Panc1 (cell line): ENCODE measurements at regions not wholly inside any gene's neighbourhood (a gene's known extent, or its start where the extent isn't known, plus 50 kb on each side); places are given as distances from the start of the nearest gene placed in this dataset.

Experiments used
- TCF7L2 ChIP-seq: IDR thresholded peaks from 2 replicates; pipeline ENCODE4 v1.6.1; 2011; ENCODE audit warnings: mild to moderate bottlenecking, low read depth, low read length, inconsistent platforms
- TF ChIP-seq, protein P1 (sequence below): fragments of 450-650 bp; IDR thresholded peaks from 2 replicates; pipeline ENCODE4 v1.5.1; 2017; ENCODE audit warnings: mild to moderate bottlenecking
- TF ChIP-seq, protein P2 (sequence below), 2 experiments: IDR thresholded peaks; 2 replicates each; pipeline ENCODE4 v1.6.1; 2011 to 2012; ENCODE audit warnings: low read depth in 2 of 2, control low read depth in 1 of 2, low read length in 1 of 2, mild to moderate bottlenecking in 1 of 2, moderate library complexity in 1 of 2; ENCODE audit not compliant: insufficient read depth in 1 of 2

DNA sequence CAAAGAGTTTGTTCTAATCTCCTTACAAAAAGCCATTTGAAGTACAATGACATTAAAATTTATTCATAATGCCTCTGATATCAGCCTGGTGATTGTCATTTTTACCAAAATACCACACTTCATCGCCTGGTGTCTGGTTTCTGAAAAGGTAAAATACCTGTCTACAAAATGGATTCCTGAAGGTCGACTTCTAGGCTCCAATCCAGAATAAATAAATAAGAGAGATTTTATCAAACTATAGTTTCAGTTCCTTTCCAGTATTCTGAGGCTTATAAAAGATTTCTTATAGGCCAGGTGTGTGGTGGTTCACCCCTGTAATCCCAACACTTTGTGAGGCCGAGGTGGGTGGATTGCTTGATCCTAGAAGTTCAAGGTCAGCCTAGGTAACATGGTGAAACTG lies 340.7 kb downstream of the SLC16A7 start:
- TF ChIP-seq, protein P1, sequence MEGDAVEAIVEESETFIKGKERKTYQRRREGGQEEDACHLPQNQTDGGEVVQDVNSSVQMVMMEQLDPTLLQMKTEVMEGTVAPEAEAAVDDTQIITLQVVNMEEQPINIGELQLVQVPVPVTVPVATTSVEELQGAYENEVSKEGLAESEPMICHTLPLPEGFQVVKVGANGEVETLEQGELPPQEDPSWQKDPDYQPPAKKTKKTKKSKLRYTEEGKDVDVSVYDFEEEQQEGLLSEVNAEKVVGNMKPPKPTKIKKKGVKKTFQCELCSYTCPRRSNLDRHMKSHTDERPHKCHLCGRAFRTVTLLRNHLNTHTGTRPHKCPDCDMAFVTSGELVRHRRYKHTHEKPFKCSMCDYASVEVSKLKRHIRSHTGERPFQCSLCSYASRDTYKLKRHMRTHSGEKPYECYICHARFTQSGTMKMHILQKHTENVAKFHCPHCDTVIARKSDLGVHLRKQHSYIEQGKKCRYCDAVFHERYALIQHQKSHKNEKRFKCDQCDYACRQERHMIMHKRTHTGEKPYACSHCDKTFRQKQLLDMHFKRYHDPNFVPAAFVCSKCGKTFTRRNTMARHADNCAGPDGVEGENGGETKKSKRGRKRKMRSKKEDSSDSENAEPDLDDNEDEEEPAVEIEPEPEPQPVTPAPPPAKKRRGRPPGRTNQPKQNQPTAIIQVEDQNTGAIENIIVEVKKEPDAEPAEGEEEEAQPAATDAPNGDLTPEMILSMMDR: no peak
- TF ChIP-seq TCF7L2: no peak
- TF ChIP-seq, protein P2, sequence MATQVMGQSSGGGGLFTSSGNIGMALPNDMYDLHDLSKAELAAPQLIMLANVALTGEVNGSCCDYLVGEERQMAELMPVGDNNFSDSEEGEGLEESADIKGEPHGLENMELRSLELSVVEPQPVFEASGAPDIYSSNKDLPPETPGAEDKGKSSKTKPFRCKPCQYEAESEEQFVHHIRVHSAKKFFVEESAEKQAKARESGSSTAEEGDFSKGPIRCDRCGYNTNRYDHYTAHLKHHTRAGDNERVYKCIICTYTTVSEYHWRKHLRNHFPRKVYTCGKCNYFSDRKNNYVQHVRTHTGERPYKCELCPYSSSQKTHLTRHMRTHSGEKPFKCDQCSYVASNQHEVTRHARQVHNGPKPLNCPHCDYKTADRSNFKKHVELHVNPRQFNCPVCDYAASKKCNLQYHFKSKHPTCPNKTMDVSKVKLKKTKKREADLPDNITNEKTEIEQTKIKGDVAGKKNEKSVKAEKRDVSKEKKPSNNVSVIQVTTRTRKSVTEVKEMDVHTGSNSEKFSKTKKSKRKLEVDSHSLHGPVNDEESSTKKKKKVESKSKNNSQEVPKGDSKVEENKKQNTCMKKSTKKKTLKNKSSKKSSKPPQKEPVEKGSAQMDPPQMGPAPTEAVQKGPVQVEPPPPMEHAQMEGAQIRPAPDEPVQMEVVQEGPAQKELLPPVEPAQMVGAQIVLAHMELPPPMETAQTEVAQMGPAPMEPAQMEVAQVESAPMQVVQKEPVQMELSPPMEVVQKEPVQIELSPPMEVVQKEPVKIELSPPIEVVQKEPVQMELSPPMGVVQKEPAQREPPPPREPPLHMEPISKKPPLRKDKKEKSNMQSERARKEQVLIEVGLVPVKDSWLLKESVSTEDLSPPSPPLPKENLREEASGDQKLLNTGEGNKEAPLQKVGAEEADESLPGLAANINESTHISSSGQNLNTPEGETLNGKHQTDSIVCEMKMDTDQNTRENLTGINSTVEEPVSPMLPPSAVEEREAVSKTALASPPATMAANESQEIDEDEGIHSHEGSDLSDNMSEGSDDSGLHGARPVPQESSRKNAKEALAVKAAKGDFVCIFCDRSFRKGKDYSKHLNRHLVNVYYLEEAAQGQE (IDR thresholded peaks at IDR 0.05; ENCODE audit: insufficient read depth in 1 of 2, low read depth in 2 of 2, low read length in 1 of 2): no peak
